ENCODE measurements at regions not wholly inside any gene's neighbourhood (a gene's known extent, or its start where the extent isn't known, plus 50 kb on each side); places are given as distances from the start of the nearest gene placed in this dataset.

GRCh38 chr1:57831624-57832023 is 407.8 kb upstream of the DAB1 start:
- DNase-seq (ENCODE audit: low read depth, low spot score), result no peak

- no peak for DNase-seq (ENCODE audit: low read depth, low spot score)
Observed at GRCh38 chr1:57826535-57826934, 402.7 kb upstream of the DAB1 start.

- no peak for DNase-seq (ENCODE audit: low read depth, low spot score)
Observed at GRCh38 chr1:57824535-57824934, 400.7 kb upstream of the DAB1 start.

GRCh38 chr1:57820356-57821095 is 396.7 kb upstream of the DAB1 start:
- DNase-seq (ENCODE audit: low read depth, low spot score), result no peak

GRCh38 chr1:57819893-57820292 is 396.0 kb upstream of the DAB1 start:
- no peak for DNase-seq (ENCODE audit: low read depth, low spot score)

- no peak for DNase-seq (ENCODE audit: low read depth, low spot score)
Observed at GRCh38 chr1:57803586-57803985, 379.7 kb upstream of the DAB1 start.

- DNase-seq (ENCODE audit: low read depth, low spot score), result no peak
Observed at GRCh38 chr1:57800376-57800775, 376.5 kb upstream of the DAB1 start.

- DNase-seq (ENCODE audit: low read depth, low spot score), result no peak
Observed at GRCh38 chr1:57799490-57800115, 375.7 kb upstream of the DAB1 start.

GRCh38 chr1:57798543-57798942 is 374.7 kb upstream of the DAB1 start:
- no peak for DNase-seq (ENCODE audit: low read depth, low spot score)

GRCh38 chr1:57797084-57797483 is 373.2 kb upstream of the DAB1 start:
- DNase-seq (ENCODE audit: low read depth, low spot score), result no peak

- peak; percentile 8 for DNase-seq (ENCODE audit: low read depth, low spot score)
Observed at GRCh38 chr1:57796616-57797015, 372.8 kb upstream of the DAB1 start.

GRCh38 chr1:57795886-57796285 is 372.0 kb upstream of the DAB1 start:
- no peak for DNase-seq (ENCODE audit: low read depth, low spot score)

GRCh38 chr1:57794078-57794477 is 370.2 kb upstream of the DAB1 start:
- DNase-seq (ENCODE audit: low read depth, low spot score), result no peak

GRCh38 chr1:57791497-57791896 is 367.6 kb upstream of the DAB1 start:
- no peak for DNase-seq (ENCODE audit: low read depth, low spot score)

- DNase-seq (ENCODE audit: low read depth, low spot score), result no peak
Observed at GRCh38 chr1:57789936-57790335, 366.1 kb upstream of the DAB1 start.

GRCh38 chr1:57788313-57788712 is 364.5 kb upstream of the DAB1 start:
- DNase-seq (ENCODE audit: low read depth, low spot score), result no peak

GRCh38 chr1:57784356-57784755 is 360.5 kb upstream of the DAB1 start:
- no peak for DNase-seq (ENCODE audit: low read depth, low spot score)

GRCh38 chr1:57782357-57782756 is 358.5 kb upstream of the DAB1 start:
- no peak for DNase-seq (ENCODE audit: low read depth, low spot score)

GRCh38 chr1:57772580-57773195 is 348.8 kb upstream of the DAB1 start:
- no peak for DNase-seq (ENCODE audit: low read depth, low spot score)

- DNase-seq (ENCODE audit: low read depth, low spot score), result no peak
Observed at GRCh38 chr1:57770772-57771171, 346.9 kb upstream of the DAB1 start.

- no peak for DNase-seq (ENCODE audit: low read depth, low spot score)
Observed at GRCh38 chr1:57770236-57770635, 346.4 kb upstream of the DAB1 start.

- DNase-seq (ENCODE audit: low read depth, low spot score), result no peak
Observed at GRCh38 chr1:57761628-57762027, 337.8 kb upstream of the DAB1 start.

GRCh38 chr1:57752843-57753242 is 329.0 kb upstream of the DAB1 start:
- no peak for DNase-seq (ENCODE audit: low read depth, low spot score)
